GM18858 (cell line): ENCODE measurements at regions not wholly inside any gene's neighbourhood (a gene's known extent, or its start where the extent isn't known, plus 50 kb on each side); places are given as distances from the start of the nearest gene placed in this dataset.

ENCODE experiments used
- ATAC-seq: cut with Tn5 transposase; IDR thresholded peaks from one replicate; pipeline ENCODE4 v1.9.1; 2021; ENCODE audit not compliant: unreplicated experiment

GRCh38 chr7:131010717-131011431 is 276.9 kb upstream of the KLF14 start:
- ATAC-seq = no peak

GRCh38 chr7:131011432-131011742 is 277.4 kb upstream of the KLF14 start:
- ATAC-seq = no peak

GRCh38 chr7:131011976-131012375 is 278.0 kb upstream of the KLF14 start:
- ATAC-seq = no peak

DNA sequence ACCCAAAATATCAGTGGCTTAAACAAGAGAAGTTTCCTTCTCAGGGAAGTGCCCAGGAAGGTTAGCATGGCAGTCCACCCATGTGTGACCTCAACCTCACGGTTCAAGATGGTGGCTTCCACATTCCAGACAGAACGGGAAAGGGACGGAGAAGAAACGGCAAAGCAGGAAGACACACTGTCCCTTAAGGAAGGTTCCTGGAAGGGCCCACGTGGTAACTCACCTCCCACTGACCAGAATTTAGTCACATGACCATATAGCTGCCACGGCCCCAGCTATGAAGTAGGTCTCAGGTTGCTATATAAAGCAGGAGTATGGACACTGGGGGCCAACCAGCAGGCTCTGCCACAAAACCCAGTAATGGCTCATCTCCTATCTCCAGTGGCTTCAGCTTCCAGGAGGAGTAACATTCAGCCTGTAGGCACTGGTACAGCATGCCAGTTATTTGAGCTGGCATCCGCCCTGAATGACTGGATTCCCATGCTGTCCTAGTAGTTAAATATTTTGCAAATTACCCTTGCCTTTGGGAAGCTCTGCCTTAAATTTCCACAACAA is 278.5 kb upstream of the KLF14 start:
- no peak for ATAC-seq

DNA sequence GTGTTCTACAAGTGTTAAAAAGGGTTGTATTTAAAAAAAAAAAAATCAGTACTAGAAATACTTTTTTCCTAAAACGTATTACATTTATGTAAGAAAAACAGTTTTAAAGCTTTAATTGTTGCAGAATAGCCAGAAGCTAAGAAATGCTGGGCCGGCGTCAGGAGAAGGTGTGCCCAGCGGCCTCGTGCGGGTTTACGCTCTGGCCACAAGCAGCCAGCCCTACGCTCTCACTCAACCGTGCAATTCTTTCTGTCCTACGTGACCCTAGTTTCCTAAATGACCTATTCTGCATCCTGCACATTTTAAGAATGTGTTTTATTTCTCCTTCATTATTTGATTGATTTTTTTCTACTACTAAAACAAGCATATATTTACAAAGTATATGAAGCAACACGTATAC is 279.7 kb upstream of the KLF14 start:
- ATAC-seq = no peak

- no peak for ATAC-seq
Measured at GRCh38 chr7:131014906-131015656, 281.1 kb upstream of the KLF14 start.

DNA sequence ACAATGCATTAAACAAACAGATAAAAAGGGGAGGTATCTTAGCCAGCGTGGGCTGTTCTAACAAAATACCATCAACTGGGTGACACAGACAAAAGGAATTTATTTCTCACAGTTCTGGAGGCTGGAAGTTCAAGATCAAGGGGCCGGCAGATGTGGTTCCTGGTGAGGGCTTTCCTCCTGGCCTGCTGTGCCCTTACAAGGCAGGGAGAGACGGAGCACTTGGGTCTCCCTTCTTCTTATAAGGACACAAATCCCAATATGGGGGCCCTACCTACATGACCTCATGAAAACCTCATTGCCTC is 281.6 kb upstream of the KLF14 start:
- no peak for ATAC-seq

- ATAC-seq = no peak
Measured at GRCh38 chr7:131016230-131016629, 282.2 kb upstream of the KLF14 start.

DNA sequence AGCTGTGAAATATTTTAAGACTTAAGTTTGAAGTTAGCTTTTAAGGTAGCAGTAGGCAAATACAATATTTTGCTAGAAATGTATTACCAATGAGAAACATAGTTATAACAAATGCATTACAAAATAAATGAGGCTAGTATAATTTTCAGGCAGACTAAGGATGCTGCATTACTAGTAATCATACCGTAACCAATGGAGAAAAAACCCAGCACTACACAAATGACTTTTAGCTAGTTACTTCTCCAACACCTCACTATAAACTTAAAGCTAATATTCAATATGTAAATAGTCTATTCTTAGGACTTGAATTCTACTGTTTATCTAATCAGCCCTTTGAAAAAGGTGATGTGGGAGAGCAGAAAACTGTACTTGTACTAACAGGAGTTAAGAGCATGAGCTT is 285.3 kb upstream of the KLF14 start:
- ATAC-seq = no peak

DNA sequence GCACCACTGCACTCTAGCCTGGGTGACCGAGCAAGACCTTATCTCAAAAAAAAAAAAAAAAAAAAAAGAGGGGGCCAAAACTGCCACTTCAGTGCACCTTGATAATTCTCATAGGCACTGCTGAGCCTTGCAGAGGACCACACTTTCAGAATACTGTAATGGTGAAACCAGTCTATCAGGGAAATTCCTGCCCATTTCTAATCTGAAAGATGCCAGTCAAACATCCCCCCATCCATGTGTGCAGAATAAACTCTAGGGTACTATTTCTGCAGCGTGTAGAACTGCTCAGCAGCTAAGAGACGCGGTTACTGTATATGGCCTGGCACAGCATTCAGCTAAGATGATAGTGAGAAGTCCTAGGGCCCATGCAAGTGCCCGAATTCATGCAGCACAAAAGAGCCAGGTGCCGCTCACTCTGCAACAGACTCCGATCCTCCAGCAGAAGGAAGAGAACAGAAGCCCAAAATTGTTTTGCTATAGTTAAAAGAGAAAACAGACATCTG is 286.8 kb upstream of the KLF14 start:
- ATAC-seq = peak; percentile 42

GRCh38 chr7:131021460-131021859 is 287.5 kb upstream of the KLF14 start:
- ATAC-seq = peak; percentile 31

- ATAC-seq = no peak
Measured at GRCh38 chr7:131021902-131022301, 287.9 kb upstream of the KLF14 start.

- no peak for ATAC-seq
Measured at GRCh38 chr7:131026297-131027000, 292.4 kb upstream of the KLF14 start.

GRCh38 chr7:131027287-131027773 is 293.3 kb upstream of the KLF14 start:
- no peak for ATAC-seq

DNA sequence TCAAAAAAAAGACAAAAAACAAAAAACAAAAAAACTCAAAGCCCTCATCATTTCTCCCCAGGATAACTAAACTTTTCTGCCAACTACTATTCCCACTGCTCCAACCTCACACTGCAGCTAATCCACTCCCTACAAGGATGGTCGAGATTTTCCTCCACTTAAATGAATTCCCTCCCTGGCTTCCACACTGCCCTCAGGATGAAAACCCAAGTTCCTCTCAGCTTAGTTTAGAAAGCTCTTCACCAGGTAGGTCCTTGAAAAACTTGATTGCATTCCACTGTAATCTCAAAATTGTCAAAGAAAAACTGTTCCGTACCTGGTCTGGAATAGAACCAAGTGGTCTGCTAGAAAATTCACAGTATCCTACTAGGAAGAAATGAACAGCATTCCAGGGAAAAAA is 294.3 kb upstream of the KLF14 start:
- ATAC-seq = no peak

- no peak for ATAC-seq
Measured at GRCh38 chr7:131029002-131029401, 295.0 kb upstream of the KLF14 start.

DNA sequence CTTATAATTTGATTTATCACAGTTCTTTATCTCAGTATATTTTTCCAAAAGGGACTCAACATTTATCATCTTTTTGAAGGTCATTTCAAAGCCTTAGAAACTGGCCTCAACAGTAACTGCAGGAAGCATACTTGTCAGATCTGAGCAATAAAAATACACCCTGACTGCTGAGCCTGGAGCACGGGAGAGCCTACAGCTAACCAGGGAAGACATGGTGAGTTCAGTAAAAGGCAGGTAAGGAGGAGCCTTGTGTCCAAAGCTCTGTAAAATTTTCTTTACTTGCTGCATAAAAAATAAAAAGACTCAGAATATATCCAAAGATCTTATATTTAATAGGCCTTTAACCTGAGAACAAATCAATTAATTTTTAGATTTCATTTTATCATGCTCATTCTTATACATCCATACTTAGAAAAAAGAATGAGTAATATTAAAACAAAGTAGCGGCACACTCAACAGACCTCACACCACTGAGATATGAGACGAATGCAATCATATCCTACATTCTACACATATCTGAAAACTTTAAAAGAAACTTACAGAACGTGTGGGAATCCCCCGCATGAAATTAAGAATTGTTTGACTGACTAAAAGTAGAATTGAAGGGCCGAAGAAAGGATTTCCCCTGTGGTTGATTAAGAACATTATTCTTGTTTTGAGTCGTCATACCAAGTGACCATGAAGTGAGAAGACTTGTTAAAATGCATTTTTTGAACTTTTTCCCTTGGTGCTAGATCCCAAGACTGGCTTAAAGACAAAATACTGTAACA is 296.4 kb upstream of the MKLN1 start:
- ATAC-seq = peak; percentile 79

- no peak for ATAC-seq
Measured at GRCh38 chr7:131032786-131033185, 294.9 kb upstream of the MKLN1 start.

DNA sequence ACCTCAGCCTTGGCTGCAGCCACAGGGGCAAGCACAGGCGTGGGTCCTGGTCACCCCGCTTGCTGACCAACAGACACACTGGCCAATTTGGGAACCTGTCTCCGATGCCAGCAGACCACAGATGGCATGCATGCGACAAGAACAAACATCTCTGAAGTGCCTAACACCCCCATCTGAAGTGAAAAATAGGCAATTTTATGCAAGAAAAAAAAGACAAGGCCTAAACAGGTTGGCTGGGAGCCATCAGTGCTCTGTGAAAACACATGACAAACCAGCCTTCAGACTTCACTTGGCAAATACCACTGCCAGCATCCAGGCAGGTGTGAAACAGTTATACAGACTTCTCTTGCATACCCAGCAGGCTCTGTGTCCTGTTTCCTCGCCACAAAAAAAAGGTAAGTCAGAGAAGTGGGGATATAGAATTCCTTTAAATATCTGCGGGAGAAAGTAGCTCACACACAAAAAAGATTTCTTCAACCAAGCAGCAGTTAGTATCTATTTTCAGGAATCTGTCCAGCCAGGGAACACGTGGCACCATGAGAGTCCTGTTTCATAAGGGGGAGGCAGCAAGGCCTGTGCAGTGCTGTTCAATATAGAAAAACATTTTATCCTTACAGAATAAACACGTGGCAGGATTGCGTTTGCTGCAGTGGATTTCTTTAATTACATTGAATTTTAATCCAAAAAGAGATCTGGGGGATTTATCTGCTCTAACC is 293.4 kb upstream of the MKLN1 start:
- no peak for ATAC-seq

DNA sequence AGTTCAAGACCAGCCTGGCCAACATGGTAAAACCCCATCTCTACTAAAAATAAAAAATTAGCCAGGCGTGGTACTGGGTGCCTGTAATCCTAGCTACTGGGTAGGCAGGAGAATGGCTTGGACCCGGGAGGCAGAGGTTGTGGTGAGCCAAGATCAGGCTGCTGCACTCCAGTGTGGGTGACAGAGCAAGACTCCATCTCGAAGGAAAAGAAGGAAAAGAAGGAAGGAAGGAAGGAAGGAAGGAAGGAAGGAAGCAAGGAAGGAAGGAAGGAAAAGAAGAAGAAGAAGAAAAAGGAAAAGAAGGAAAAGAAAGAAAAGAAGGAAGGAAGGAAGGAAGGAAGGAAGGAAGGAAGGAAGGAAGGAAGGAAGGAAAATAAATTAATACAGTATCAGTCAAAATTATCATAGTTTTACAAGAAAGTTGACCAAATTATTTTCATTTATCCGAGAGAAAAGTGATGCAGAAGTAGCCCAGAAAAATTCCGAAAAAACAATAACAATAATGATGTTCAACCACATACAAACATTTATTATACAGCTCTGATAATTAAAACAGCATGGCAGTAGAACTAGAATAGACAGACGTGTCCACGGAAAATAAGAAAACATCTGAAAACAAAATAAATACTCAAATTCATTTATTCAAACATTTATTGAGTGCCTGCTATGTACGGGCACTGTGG is 292.4 kb upstream of the MKLN1 start:
- ATAC-seq = no peak
